ENCODE measurements at regions not wholly inside any gene's neighbourhood (a gene's known extent, or its start where the extent isn't known, plus 50 kb on each side); places are given as distances from the start of the nearest gene placed in this dataset.
"Not testable (repeated sequence)": the region's sequence is repeated elsewhere in the genome, so short reads cannot be mapped to it uniquely, and the experiment has no call there.

GRCh38 chr7:28332046-28332445 lies 80.3 kb upstream of the CREB5 start:
- H3K9me3 Mint-ChIP-seq, result peaks cover 6% of the 10 kb centered on the region; the same call in 1 of the 3 replicates
- no peaks in the 10 kb centered on the region for H3K4me1 ChIP-seq (ENCODE audit: insufficient read depth)
- no peak overlapping the region for H3K27ac Mint-ChIP-seq
- H3K36me3 ChIP-seq (ENCODE audit: insufficient read depth), result no peaks in the 10 kb centered on the region
- H4K20me1 ChIP-seq (replicated peaks; ENCODE audit: insufficient read depth), result no peaks in the 10 kb centered on the region
- H3K4me1 Mint-ChIP-seq, result peaks cover 3% of the 10 kb centered on the region; the same call in 2 of the 3 replicates
- no peak overlapping the region for H3K4me3 Mint-ChIP-seq
- H3K27ac ChIP-seq (ENCODE audit: low read depth), result no peak overlapping the region
- no peaks in the 10 kb centered on the region for H3K27me3 ChIP-seq (ENCODE audit: insufficient read depth)
- no peaks in the 10 kb centered on the region for H3F3A ChIP-seq (replicated peaks; ENCODE audit: low read depth)
- H3K4me3 ChIP-seq, result no peak overlapping the region
- H3K4me2 ChIP-seq, result no peak overlapping the region
- no peak for DNase-seq (ENCODE audit: low spot score)
- TF ChIP-seq ZNF331 (CRISPR knock-in tag; IDR thresholded peaks at IDR 0.05; ENCODE audit: low read depth) (no peak), ZNF114 (CRISPR knock-in tag; IDR thresholded peaks at IDR 0.05) (no peak)
- no peak overlapping the region for H2AFZ ChIP-seq
- H3K36me3 Mint-ChIP-seq (ENCODE audit: low read depth), result no peaks in the 10 kb centered on the region; the same call in 2 of the 3 replicates
- no peaks in the 10 kb centered on the region for H3K9me2 ChIP-seq (ENCODE audit: insufficient read depth)
- no peaks in the 10 kb centered on the region for H3K27me3 Mint-ChIP-seq (ENCODE audit: insufficient read depth, low read depth, poor library complexity)
- no peak for ATAC-seq
- no peaks in the 10 kb centered on the region for H3K79me2 ChIP-seq (replicated peaks; ENCODE audit: insufficient read depth)

GRCh38 chr7:28333548-28333947 lies 78.8 kb upstream of the CREB5 start:
- not testable (repeated sequence) for H3K9me3 Mint-ChIP-seq; H3K79me2 ChIP-seq (replicated peaks; ENCODE audit: insufficient read depth); H3K27ac ChIP-seq (ENCODE audit: low read depth); H3K4me1 ChIP-seq (ENCODE audit: insufficient read depth); H3K27ac Mint-ChIP-seq; H3K27me3 ChIP-seq (ENCODE audit: insufficient read depth); H3K9me2 ChIP-seq (ENCODE audit: insufficient read depth); H3K36me3 Mint-ChIP-seq (ENCODE audit: low read depth); DNase-seq (ENCODE audit: low spot score); ATAC-seq; H4K20me1 ChIP-seq (replicated peaks; ENCODE audit: insufficient read depth); H3K4me3 Mint-ChIP-seq; H3K4me2 ChIP-seq; H3K36me3 ChIP-seq (ENCODE audit: insufficient read depth); H2AFZ ChIP-seq; H3K27me3 Mint-ChIP-seq (ENCODE audit: insufficient read depth, low read depth, poor library complexity); H3K4me1 Mint-ChIP-seq; H3F3A ChIP-seq (replicated peaks; ENCODE audit: low read depth); H3K4me3 ChIP-seq

GRCh38 chr7:28336806-28337205 lies 75.5 kb upstream of the CREB5 start:
- H2AFZ ChIP-seq, result no peak overlapping the region
- Mint-ChIP-seq H3K4me3 (no peak overlapping the region), H3K27ac (no peak overlapping the region), H3K27me3 (ENCODE audit: insufficient read depth, low read depth, poor library complexity) (no peaks in the 10 kb centered on the region), H3K4me1 (no peaks in the 10 kb centered on the region), H3K36me3 (ENCODE audit: low read depth) (no peaks in the 10 kb centered on the region; the same call in 2 of the 3 replicates), H3K9me3 (peaks cover 6% of the 10 kb centered on the region; the same call in 1 of the 3 replicates)
- H3F3A ChIP-seq (replicated peaks; ENCODE audit: low read depth), result no peaks in the 10 kb centered on the region
- no peaks in the 10 kb centered on the region for H3K27me3 ChIP-seq (ENCODE audit: insufficient read depth)
- no peaks in the 10 kb centered on the region; the same call in 1 of the 2 replicates for H3K9me2 ChIP-seq (ENCODE audit: insufficient read depth)
- H3K4me3 ChIP-seq, result no peak overlapping the region
- no peaks in the 10 kb centered on the region for H3K4me1 ChIP-seq (ENCODE audit: insufficient read depth)
- H4K20me1 ChIP-seq (replicated peaks; ENCODE audit: insufficient read depth), result no peaks in the 10 kb centered on the region
- no peak overlapping the region for H3K4me2 ChIP-seq
- no peak overlapping the region for H3K27ac ChIP-seq (ENCODE audit: low read depth)
- no peaks in the 10 kb centered on the region for H3K36me3 ChIP-seq (ENCODE audit: insufficient read depth)
- no peaks in the 10 kb centered on the region for H3K79me2 ChIP-seq (replicated peaks; ENCODE audit: insufficient read depth)
- ATAC-seq, result no peak
- DNase-seq (ENCODE audit: low spot score), result no peak
- no peak for TF ChIP-seq REST (IDR thresholded peaks at IDR 0.05; ENCODE audit: unreplicated experiment)
- no peak for TF ChIP-seq ZNF114 (CRISPR knock-in tag; IDR thresholded peaks at IDR 0.05)
- no peak for TF ChIP-seq EZH2phosphoT487 (IDR thresholded peaks at IDR 0.05; ENCODE audit: unreplicated experiment)
- no peak for TF ChIP-seq CTCF (conservative IDR thresholded peaks at IDR 0.05; ENCODE audit: low read depth in 2 of 2)
- no peak for TF ChIP-seq POLR2AphosphoS5 (IDR thresholded peaks at IDR 0.05; ENCODE audit: low read depth)
- no peak for TF ChIP-seq EZH2 (IDR thresholded peaks at IDR 0.05; ENCODE audit: low read depth, unreplicated experiment)
- TF ChIP-seq ZNF331 (CRISPR knock-in tag; IDR thresholded peaks at IDR 0.05; ENCODE audit: low read depth), result no peak
- no peak for TF ChIP-seq STAT1 (IDR thresholded peaks at IDR 0.05; ENCODE audit: unreplicated experiment)
- TF ChIP-seq CREB1 (CRISPR knock-in tag; IDR thresholded peaks at IDR 0.05; ENCODE audit: low read depth), result no peak
- TF ChIP-seq JUNB (IDR thresholded peaks at IDR 0.05; ENCODE audit: unreplicated experiment), result no peak
- TF ChIP-seq ETS1 (IDR thresholded peaks at IDR 0.05), result no peak

All from GM23338 (cell line).